GM18907 (cell line): ENCODE measurements at regions not wholly inside any gene's neighbourhood (a gene's known extent, or its start where the extent isn't known, plus 50 kb on each side); places are given as distances from the start of the nearest gene placed in this dataset.
"Not testable (repeated sequence)": the region's sequence is repeated elsewhere in the genome, so short reads cannot be mapped to it uniquely, and the experiment has no call there.

ENCODE experiments used
- ATAC-seq: cut with Tn5 transposase; IDR thresholded peaks from one replicate; pipeline ENCODE4 v1.9.1; 2021; ENCODE audit warnings: mild to moderate bottlenecking, moderate library complexity; ENCODE audit not compliant: unreplicated experiment

GRCh38 chr5:99617335-99617734 is 688.5 kb upstream of the CHD1 start:
- ATAC-seq = no peak

- ATAC-seq = no peak
These were observed 686.1 kb upstream of the CHD1 start for GRCh38 chr5:99614888-99615287.

DNA sequence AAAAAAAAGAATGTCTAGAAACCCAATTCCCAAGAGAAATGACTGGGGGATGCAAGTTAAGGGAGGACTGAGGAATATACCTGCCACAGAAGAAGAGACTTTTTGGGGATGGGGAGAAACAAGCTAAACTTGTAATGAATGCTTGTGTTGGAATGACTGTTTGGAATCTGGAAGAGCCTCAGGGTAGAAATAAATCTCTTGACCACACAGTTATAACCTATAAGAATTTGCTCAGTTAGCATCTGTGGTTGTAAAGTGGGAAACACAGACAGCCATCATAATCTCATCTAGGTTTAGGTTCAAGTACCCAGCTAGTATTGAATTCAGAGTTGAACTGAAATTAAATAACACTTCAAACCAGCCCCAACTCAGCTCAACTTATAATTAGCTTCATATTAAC is 678.3 kb upstream of the CHD1 start:
- ATAC-seq = no peak

- ATAC-seq = no peak
These were observed 677.1 kb upstream of the CHD1 start for GRCh38 chr5:99605904-99606303.

DNA sequence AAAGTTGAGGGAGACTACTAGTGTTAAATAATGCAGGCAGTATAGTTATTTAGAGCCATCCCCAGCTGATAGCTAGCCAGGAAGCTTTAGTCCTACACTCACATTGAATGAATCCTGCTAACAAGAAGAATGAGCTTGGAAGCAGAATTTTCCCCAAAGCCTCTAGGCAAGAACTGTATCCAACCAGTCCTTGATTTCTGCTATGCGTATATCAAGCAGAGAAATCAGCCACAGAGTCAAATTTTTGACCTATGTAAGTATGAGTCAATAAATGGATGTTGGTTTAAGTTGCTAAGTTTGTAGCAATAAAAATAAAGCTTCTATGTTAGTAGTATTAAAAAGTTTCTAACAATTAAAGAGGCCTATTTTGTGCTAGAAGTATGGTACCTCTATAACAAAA is 672.1 kb upstream of the CHD1 start:
- no peak for ATAC-seq

DNA sequence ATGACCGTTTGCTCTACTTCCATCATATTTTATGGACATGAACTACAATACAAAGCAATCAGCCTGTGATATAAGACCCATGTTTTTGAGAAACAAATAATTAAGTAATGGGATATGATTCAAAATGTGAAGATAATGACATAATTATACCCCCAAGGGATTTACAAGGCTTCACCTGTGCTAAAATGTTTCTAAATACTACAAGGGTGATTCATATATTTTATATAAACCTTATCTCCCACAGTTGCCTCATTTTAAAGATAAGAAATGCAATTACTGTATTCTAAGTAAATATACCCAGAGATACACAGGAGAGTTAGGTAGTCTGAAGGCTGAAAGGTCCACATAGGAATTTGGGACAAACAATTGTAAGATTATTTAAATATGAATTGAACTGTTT is 662.0 kb upstream of the CHD1 start:
- ATAC-seq = no peak

- peak; percentile 50 for ATAC-seq
These were observed 660.6 kb upstream of the CHD1 start for GRCh38 chr5:99589424-99589823.

DNA sequence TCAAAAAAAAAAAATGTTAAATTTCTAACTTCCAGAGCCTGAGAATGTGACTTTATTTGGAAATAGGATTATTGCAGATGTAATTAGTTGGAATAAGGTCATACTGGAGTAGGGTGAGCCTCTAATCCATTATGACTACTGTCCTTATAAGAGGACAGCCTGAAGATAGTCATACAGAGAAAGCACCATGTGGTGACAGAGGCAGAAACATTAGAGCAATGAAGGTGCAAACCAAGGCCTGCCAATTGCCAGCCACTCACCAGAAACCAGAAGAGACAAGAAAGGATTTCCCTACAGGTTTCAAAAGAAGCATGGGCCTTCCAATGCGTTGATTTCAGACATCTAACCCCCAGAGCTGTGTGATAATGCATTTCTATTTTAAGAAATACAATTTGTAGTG is 659.2 kb upstream of the CHD1 start:
- peak; percentile 91 for ATAC-seq

DNA sequence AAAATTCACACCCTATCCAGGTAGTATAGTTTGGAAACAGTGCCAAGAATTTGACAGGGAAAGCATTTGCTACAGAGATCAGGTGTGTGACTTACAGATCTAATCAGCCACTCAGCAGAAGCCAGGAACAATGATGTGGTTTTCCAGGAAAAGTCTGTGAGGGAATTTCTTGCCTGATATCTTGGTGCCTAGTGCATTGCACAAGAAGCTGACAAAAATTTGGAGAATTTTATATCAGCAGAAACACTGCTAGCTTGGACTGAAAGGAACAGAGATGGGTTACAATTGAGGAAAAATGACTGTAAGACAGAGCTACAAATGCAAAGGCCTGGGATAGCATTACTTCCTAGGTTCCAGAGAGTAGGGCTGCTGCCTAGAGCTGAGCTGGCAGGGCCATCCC is 658.1 kb upstream of the CHD1 start:
- ATAC-seq = no peak

- ATAC-seq = not testable (repeated sequence)
These were observed 652.4 kb upstream of the CHD1 start for GRCh38 chr5:99581204-99581603.

DNA sequence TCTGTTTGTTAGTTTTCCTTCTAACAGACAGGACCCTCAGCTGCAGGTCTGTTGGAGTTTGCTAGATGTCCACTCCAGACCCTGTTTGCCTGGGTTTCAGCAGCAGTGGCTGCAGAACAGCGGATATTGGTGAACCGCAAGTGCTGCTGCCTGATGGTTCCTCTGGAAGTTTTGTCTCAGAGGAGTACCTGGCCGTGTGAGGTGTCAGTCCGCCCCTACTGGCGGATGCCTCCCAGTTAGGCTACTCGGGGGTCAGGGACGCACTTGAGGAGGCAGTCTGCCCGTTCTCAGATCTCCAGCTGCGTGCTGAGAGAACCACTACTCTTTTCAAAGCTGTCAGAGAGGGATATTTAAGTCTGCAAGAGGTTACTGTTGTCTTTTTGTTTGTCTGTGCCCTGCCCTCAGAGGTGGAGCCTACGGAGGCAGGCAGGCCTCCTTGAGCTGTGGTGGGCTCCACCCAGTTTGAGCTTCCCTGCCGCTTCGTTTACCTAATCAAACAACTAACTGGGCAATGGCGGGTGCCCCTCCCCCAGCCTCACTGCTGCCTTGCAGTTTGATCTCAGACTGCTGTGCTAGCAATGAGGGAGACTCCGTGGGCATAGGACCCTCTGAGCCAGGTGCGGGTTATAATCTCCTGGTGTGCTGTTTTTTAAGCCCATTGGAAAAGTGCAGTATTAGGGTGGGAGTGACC is 634.3 kb upstream of the CHD1 start:
- not testable (repeated sequence) for ATAC-seq

DNA sequence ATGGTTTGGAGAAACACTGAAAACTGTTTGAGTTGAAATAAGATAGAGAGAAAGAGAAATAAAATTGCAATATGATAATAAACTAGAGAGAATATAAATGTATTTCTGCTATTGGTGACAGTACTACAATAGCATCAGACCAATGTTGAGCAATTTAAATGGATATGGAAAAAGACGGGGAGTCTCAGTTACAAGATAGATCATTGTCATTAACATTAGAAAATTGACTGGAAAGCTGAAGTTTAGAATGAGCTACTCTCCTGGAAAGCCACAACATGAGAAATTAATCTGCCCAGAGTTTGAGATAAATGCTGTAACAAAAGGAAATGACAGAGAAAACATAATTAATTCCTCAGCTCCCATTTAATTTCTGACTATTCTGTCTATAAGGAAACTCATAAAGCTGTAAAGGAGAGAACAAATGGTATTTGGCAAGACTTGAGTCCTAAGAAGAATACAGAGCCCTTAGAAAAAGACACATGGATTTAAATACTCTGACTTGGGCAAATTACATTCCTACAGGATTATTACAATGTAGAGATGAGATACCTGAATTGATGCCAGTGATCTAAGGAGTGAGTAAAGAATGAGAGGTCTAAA is 624.5 kb upstream of the CHD1 start:
- no peak for ATAC-seq

GRCh38 chr5:99544356-99544755 is 615.5 kb upstream of the CHD1 start:
- no peak for ATAC-seq

- ATAC-seq = no peak
These were observed 615.0 kb upstream of the CHD1 start for GRCh38 chr5:99543841-99544240.

DNA sequence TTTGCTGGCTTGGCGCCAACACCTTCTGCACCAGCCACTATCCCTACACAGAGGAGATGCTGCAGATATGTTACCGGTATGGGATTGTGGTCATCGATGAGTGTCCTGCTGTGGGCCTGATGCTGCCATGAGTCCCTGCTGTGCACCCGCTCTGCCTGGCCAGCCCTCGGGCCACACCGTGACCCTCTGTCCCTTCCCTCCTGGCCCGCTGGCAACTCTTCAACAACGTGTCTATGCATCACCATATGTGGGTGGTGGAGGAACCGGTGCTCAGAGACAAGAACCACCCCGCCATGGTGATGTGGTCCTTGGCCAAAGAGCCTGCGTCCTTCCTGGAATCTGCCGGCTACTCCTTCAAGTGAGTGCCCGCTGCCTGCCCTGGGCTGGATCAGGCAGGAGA is 605.4 kb upstream of the CHD1 start:
- ATAC-seq = not testable (repeated sequence)

DNA sequence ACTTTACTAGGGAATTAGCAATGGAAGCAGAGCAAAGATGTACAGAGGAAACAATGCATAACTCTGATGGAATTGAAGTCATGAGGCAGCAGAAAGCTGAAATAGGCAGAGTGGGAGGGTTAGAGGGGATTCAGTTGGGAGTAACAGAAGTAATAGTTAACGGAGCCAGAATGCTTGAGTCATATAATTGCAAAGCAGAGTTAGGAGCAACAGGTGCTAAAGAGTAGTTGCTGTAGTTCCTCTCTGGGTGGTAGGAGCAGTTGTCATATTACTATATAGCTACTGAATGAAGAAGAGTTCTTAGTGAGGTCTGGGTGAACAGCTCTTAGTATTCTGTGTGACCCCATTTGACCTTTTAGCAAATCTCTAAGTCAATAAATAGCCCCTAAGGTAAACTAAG is 592.9 kb upstream of the CHD1 start:
- not testable (repeated sequence) for ATAC-seq

- ATAC-seq = not testable (repeated sequence)
These were observed 587.2 kb upstream of the CHD1 start for GRCh38 chr5:99515864-99516490.

DNA sequence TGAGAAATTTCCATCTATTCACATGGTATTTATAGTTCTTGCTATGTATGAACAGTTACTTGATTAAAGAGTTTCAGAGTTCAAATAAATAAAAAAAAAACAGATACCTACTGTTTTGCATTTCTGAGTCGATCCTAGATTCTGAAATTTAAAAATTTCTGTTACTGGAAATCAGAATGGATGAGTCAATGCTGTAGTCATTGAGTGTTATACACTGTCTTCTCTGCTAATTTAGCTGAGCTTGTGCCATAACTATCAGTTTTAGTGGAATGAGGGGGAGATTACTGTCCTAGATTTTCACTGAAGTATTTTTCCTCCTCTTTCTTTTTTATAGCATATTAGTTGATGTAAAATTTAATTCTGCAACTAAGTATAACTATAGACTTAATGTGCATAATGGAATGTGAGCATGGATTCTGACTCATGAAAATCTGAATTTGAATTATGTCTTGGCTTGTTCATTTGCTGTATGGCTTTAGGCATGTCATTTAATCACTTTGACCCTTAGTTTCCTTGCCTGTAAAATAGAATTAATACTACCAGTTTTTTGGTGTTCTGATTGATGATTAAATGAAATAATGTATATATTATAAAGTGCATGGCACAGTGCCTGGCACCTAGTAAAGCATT is 581.5 kb upstream of the CHD1 start:
- ATAC-seq = not testable (repeated sequence)

DNA sequence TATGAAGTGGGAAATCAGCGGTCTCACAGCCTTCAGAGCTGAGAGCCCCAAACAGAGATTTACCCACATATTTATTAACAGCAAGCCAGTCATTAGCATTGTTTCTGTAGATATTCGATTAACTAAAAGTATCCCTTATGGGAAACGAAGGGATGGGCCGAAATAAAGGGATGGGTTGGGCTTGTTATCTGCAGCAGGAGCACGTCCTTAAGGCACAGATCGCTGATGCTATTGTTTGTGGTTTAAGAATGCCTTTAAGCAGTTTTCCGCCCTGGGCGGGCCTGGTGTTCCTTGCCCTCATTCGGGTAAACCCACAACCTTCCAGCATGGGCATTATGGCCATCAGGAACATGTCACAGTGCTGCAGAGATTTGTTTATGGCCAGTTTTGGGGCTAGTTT is 580.3 kb upstream of the CHD1 start:
- not testable (repeated sequence) for ATAC-seq

DNA sequence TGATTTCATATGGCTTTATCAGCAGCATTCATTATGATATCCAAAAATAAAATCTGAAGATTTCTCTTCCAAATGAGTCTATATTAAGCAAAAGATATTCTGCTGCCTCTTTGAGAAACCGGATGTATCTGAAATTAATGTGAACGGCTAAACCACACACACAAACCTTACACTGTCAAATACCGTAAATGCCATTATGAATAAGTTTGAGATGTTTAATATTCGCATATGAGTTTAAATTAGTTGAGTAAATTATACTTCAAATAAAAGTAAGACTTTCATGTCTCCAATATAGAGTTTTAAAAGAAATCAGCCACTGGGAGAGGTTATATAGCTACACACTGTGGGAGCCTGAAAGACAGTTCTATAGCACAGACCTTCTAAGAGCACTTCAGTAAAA is 566.6 kb upstream of the CHD1 start:
- ATAC-seq = not testable (repeated sequence)

DNA sequence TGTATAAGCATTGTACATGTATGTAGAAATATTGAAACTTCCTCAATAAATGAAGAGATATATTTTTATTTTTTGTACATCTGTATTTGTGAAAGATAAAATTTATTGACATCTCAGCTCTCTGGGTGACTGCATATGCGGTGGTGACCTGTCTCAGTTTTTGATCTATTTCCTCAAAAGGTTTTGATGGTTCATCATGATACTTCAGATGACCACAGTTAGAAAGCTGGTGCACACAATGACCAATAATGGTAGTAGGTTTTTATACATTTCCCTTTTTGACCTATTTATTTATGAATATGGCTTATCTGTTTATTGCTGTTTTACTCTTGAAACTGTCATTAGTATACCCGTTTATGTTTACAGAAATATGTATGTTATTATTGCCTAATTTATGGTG is 549.6 kb upstream of the CHD1 start:
- ATAC-seq = not testable (repeated sequence)

DNA sequence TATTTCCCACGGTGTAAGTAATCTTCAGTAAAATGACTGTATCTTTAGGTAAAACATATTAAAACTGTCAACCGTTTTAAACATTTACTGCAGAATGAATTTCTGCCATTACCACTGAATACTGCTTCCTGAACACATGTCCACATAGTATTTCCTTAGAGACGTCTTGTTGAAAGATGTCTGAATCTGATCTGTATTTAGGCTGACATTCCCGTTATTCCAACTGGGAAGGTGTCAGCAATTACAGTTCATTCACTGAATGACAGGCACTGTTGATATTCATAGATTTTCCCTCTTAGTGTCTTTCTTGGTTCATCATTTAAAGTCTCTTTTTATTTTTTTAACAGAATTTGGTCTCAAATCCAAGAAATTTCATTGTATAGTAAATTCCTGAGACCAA is 544.5 kb upstream of the CHD1 start:
- ATAC-seq = not testable (repeated sequence)
